ENCODE measurements at regions not wholly inside any gene's neighbourhood (a gene's known extent, or its start where the extent isn't known, plus 50 kb on each side); places are given as distances from the start of the nearest gene placed in this dataset.

GRCh38 chr10:128629111-128630096 lies 503.2 kb upstream of the MKI67 start (continued):
- TF ChIP-seq TCF7L2 (IDR thresholded peaks at IDR 0.05; ENCODE audit: borderline replicate concordance, extremely low read depth, insufficient read depth, insufficient read length) (peak; percentile 53), POLR2AphosphoS5 (IDR thresholded peaks at IDR 0.05; ENCODE audit: low read depth, low read length) (peak; percentile 81), MAX (IDR thresholded peaks at IDR 0.05) (peak; percentile 93)

- DNase-seq (ENCODE audit: low read depth, low spot score) (no peak), ATAC-seq (no peak)
- no TSS peak for BruUV-seq (replicated peaks)
- ChIA-PET CTCF (interaction anchor here (0.6 to 1.7 kb wide), 4 partner anchors 11 to 100 kb away, joined by 3 to 4 read pairs (median 4); no protein-coding TSS in a partner anchor), POLR2A (no interaction called here), RAD21 (ENCODE audit: low non-redundant PET in 1 of 2, low total read pairs in 2 of 2, uncharacterized antibody in 2 of 2, unreplicated experiment in 2 of 2) (no interaction called here)
- Histone ChIP-seq H3K9me2 (ENCODE audit: insufficient read depth) (no peaks in the 10 kb centered on the region), H3K79me2 (ENCODE audit: insufficient read depth, low read length) (no peaks in the 10 kb centered on the region), H3K27ac (ENCODE audit: low read depth, low read length) (no peak overlapping the region), H3K4me1 (ENCODE audit: control insufficient read depth in 1 of 2, insufficient read depth in 2 of 2, low read length in 2 of 2) (peaks cover 27 to 45% of the 10 kb centered on the region in 2 experiments), H3K36me3 (ENCODE audit: control insufficient read depth in 1 of 2, insufficient read depth in 2 of 2, low read length in 2 of 2) (no peaks in the 10 kb centered on the region), H3K4me2 (ENCODE audit: low read length) (no peak overlapping the region), H3K9me3 (ENCODE audit: control insufficient read depth in 1 of 2, insufficient read depth in 1 of 2, low read depth in 1 of 2, low read length in 2 of 2) (no peaks in the 10 kb centered on the region), H4K20me1 (ENCODE audit: insufficient read depth) (no peaks in the 10 kb centered on the region), H2AFZ (ENCODE audit: low read depth, low read length, poor library complexity, severe bottlenecking) (peak overlapping the region; percentile 1), H3K4me3 (replicated peaks in 1 of 2; ENCODE audit: low read depth in 1 of 2, low read length in 2 of 2) (no peak overlapping the region), H3K27me3 (ENCODE audit: insufficient read depth, low read length) (peaks cover 15% of the 10 kb centered on the region), H3K9ac (ENCODE audit: low read length) (no peak overlapping the region)
- intact Hi-C loops (cut with micrococcal nuclease) = loop anchor here (5.0 kb wide), 1 partner anchor 211 kb away; no protein-coding TSS in a partner anchor
- TF ChIP-seq CBX3 (IDR thresholded peaks at IDR 0.05; ENCODE audit: low read depth) (no peak), ZFX (IDR thresholded peaks at IDR 0.05) (no peak), POLR2A (IDR thresholded peaks at IDR 0.05; ENCODE audit: borderline replicate concordance, extremely low read depth, insufficient read depth, insufficient read length) (no peak), RAD21 (IDR thresholded peaks at IDR 0.05; ENCODE audit: low read depth) (no peak), REST (IDR thresholded peaks at IDR 0.05; ENCODE audit: low read depth) (no peak), SRF (IDR thresholded peaks at IDR 0.05; ENCODE audit: low read depth) (no peak), EZH2 (IDR thresholded peaks at IDR 0.05) (no peak), ZNF274 (IDR thresholded peaks at IDR 0.05; ENCODE audit: low read depth, low read length) (no peak), CTCF (IDR thresholded peaks at IDR 0.05 in 2 of 3, conservative IDR thresholded peaks at IDR 0.05 in 1 of 3; ENCODE audit: borderline replicate concordance in 1 of 3, insufficient read depth in 1 of 3, low read depth in 2 of 3, low read length in 2 of 3) (no peak), POLR2AphosphoS5 (IDR thresholded peaks at IDR 0.05; ENCODE audit: low read depth, low read length) (no peak), ZBTB33 (IDR thresholded peaks at IDR 0.05; ENCODE audit: extremely low read depth, insufficient replicate concordance, low read length) (no peak), MAX (IDR thresholded peaks at IDR 0.05) (no peak), EGR1 (IDR thresholded peaks at IDR 0.05; ENCODE audit: low read depth) (no peak)
Measured at GRCh38 chr10:128630787-128631252, 504.6 kb upstream of the MKI67 start.
